H9 (cell line): ENCODE measurements at regions not wholly inside any gene's neighbourhood (a gene's known extent, or its start where the extent isn't known, plus 50 kb on each side); places are given as distances from the start of the nearest gene placed in this dataset.

Source experiments
- DNase-seq: peaks from one replicate; pipeline ENCODE4 v3.0.0-alpha.2; 2017
- H2AFZ ChIP-seq: one replicate; pipeline ENCODE4 v1.6.1; 2013; ENCODE audit warnings: mild to moderate bottlenecking, low read length, control low read depth, moderate library complexity
- H2AK5ac ChIP-seq: 2 replicates; pipeline ENCODE4 v1.6.1; 2013; ENCODE audit warnings: low read length, control low read depth, mixed read lengths; ENCODE audit not compliant: insufficient read length
- H2BK120ac ChIP-seq: one replicate; pipeline ENCODE4 v1.6.1; 2013; ENCODE audit warnings: low read depth, mild to moderate bottlenecking, low read length, control low read depth, inconsistent platforms; ENCODE audit not compliant: poor library complexity, severe bottlenecking
- H2BK12ac ChIP-seq: 2 replicates; pipeline ENCODE4 v1.6.1; 2013; ENCODE audit warnings: low read length, control low read depth, mixed read lengths, low read depth; ENCODE audit not compliant: insufficient read length
- H2BK15ac ChIP-seq: 2 replicates; pipeline ENCODE4 v1.6.1; 2013; ENCODE audit warnings: low read depth, low read length, control low read depth
- H2BK20ac ChIP-seq: one replicate; pipeline ENCODE4 v1.6.1; 2013; ENCODE audit warnings: low read depth, mild to moderate bottlenecking, low read length, control low read depth, inconsistent platforms; ENCODE audit not compliant: poor library complexity, severe bottlenecking
- H2BK5ac ChIP-seq: 2 replicates; pipeline ENCODE4 v1.6.1; 2013; ENCODE audit warnings: low read length, control low read depth, mixed read lengths; ENCODE audit not compliant: insufficient read length
- H3K14ac ChIP-seq: 2 replicates; pipeline ENCODE4 v1.6.1; 2013; ENCODE audit warnings: low read length, control low read depth; ENCODE audit not compliant: insufficient read depth
- H3K18ac ChIP-seq: 2 replicates; pipeline ENCODE4 v1.6.1; 2013; ENCODE audit warnings: low read depth, mild to moderate bottlenecking, mixed read lengths, low read length, control low read depth; ENCODE audit not compliant: insufficient read length
- H3K23ac ChIP-seq: 2 replicates; pipeline ENCODE4 v1.6.1; 2013; ENCODE audit warnings: low read length, control low read depth, mixed read lengths, low read depth; ENCODE audit not compliant: insufficient read length
- H3K23me2 ChIP-seq: 2 replicates; pipeline ENCODE4 v1.6.1; 2013; ENCODE audit warnings: low read depth, mild to moderate bottlenecking, mixed read lengths, low read length, control low read depth; ENCODE audit not compliant: insufficient read length, poor library complexity, severe bottlenecking
- H3K27ac ChIP-seq: 2 replicates; pipeline ENCODE4 v1.5.1; 2013; ENCODE audit warnings: low read length, control low read depth, mixed read lengths, low read depth; ENCODE audit not compliant: insufficient read length
- H3K27me3 ChIP-seq: 2 replicates; pipeline ENCODE4 v1.6.1; 2013; ENCODE audit warnings: low read length, control low read depth, inconsistent platforms; ENCODE audit not compliant: insufficient read depth
- H3K4ac ChIP-seq: 2 replicates; pipeline ENCODE4 v1.6.1; 2013; ENCODE audit warnings: low read depth, mild to moderate bottlenecking, control low read depth, inconsistent platforms, low read length, moderate library complexity
- H3K4me1 ChIP-seq: 2 replicates; pipeline ENCODE4 v1.6.1; 2013; ENCODE audit warnings: low read length, control low read depth, inconsistent platforms; ENCODE audit not compliant: insufficient read depth
- H3K4me2 ChIP-seq: 2 replicates; pipeline ENCODE4 v1.6.1; 2013; ENCODE audit warnings: low read length, control low read depth, mixed read lengths; ENCODE audit not compliant: insufficient read length, insufficient read depth
- H3K56ac ChIP-seq: 2 replicates; pipeline ENCODE4 v1.6.1; 2013; ENCODE audit warnings: low read depth, mild to moderate bottlenecking, mixed read lengths, low read length, control low read depth; ENCODE audit not compliant: insufficient read length
- H3K79me1 ChIP-seq: 2 replicates; pipeline ENCODE4 v1.6.1; 2013; ENCODE audit warnings: low read depth, mild to moderate bottlenecking, moderate library complexity, low read length, control low read depth, inconsistent platforms; ENCODE audit not compliant: insufficient read depth, poor library complexity, severe bottlenecking
- H3K79me2 ChIP-seq: 2 replicates; pipeline ENCODE4 v1.6.1; 2013; ENCODE audit warnings: low read length, control low read depth, inconsistent platforms; ENCODE audit not compliant: insufficient read depth
- H3K9ac ChIP-seq: 2 replicates; pipeline ENCODE4 v1.6.1; 2013; ENCODE audit warnings: low read length, control low read depth, mixed read lengths; ENCODE audit not compliant: insufficient read length; ENCODE audit errors: extremely low read depth
- H3K9me3 ChIP-seq: one replicate; pipeline ENCODE4 v1.6.1; 2013; ENCODE audit warnings: low read depth, low read length, inconsistent platforms; ENCODE audit not compliant: control insufficient read depth
- H3T11ph ChIP-seq: one replicate; pipeline ENCODE4 v1.6.1; 2013; ENCODE audit warnings: mild to moderate bottlenecking, low read length, control low read depth, inconsistent platforms
- H4K20me1 ChIP-seq: one replicate; pipeline ENCODE4 v1.6.1; 2013; ENCODE audit not compliant: control insufficient read depth, insufficient read length, insufficient read depth
- H4K5ac ChIP-seq: 2 replicates; pipeline ENCODE4 v1.6.1; 2013; ENCODE audit warnings: low read depth, mild to moderate bottlenecking, mixed read lengths, low read length, control low read depth; ENCODE audit not compliant: insufficient read length
- H4K8ac ChIP-seq: replicated peaks from 2 replicates; pipeline ENCODE4 v1.6.1; 2013; ENCODE audit warnings: low read length, control low read depth, mixed read lengths, low read depth; ENCODE audit not compliant: insufficient read length
- H4K91ac ChIP-seq: 2 replicates; pipeline ENCODE4 v1.6.1; 2013; ENCODE audit warnings: low read depth, mild to moderate bottlenecking, moderate library complexity, mixed read lengths, low read length, control low read depth; ENCODE audit not compliant: insufficient read length
- H3K27ac Mint-ChIP-seq, 3 experiments: 2 replicates in 2 of 3; 3 replicates in 1 of 3; pipeline ENCODE4 v1.8.0; 2020 to 2021; ENCODE audit warnings: mixed read lengths in 3 of 3, mild to moderate bottlenecking in 1 of 3, moderate library complexity in 1 of 3
- H3K27me3 Mint-ChIP-seq: 2 replicates; pipeline ENCODE4 v1.8.0; 2021; ENCODE audit warnings: low read depth, mild to moderate bottlenecking, moderate library complexity, mixed read lengths
- H3K36me3 Mint-ChIP-seq, 3 experiments: 2 replicates in 2 of 3; 3 replicates in 1 of 3; pipeline ENCODE4 v1.8.0; 2020 to 2021; ENCODE audit warnings: low read depth in 3 of 3, mixed read lengths in 3 of 3; ENCODE audit not compliant: insufficient read depth in 1 of 3
- H3K4me1 Mint-ChIP-seq, 2 experiments: 2 replicates each; pipeline ENCODE4 v1.8.0; 2020; ENCODE audit warnings: mixed read lengths in 2 of 2
- H3K4me3 Mint-ChIP-seq, 2 experiments: 2 replicates in 1 of 2; 3 replicates in 1 of 2; pipeline ENCODE4 v1.8.0; 2020 to 2021; ENCODE audit warnings: mild to moderate bottlenecking in 2 of 2, mixed read lengths in 2 of 2, moderate library complexity in 1 of 2
- H3K9me3 Mint-ChIP-seq, 2 experiments: 2 replicates in 1 of 2; 3 replicates in 1 of 2; pipeline ENCODE4 v1.8.0; 2020; ENCODE audit warnings: mild to moderate bottlenecking in 2 of 2, mixed read lengths in 2 of 2, moderate library complexity in 1 of 2
- WGBS: extraction: QIAGEN DNeasy Blood & Tissue Kit; methylation state at CpG from one replicate; pipeline ENCODE4 v1.1.7; 2013; ENCODE audit warnings: missing lambda C conversion rate, low lambda C conversion rate, mixed read lengths; ENCODE audit not compliant: insufficient read length; ENCODE audit errors: extremely low coverage; 5-methylcytosine and 5-hydroxymethylcytosine counted together
- TF ChIP-seq, protein P1 (sequence below): fragments of 200-600 bp; sonication (generic); conservative IDR thresholded peaks from 3 replicates; pipeline ENCODE4 v1.8.0; 2021; ENCODE audit warnings: antibody characterized with exemption, mild to moderate bottlenecking

DNA sequence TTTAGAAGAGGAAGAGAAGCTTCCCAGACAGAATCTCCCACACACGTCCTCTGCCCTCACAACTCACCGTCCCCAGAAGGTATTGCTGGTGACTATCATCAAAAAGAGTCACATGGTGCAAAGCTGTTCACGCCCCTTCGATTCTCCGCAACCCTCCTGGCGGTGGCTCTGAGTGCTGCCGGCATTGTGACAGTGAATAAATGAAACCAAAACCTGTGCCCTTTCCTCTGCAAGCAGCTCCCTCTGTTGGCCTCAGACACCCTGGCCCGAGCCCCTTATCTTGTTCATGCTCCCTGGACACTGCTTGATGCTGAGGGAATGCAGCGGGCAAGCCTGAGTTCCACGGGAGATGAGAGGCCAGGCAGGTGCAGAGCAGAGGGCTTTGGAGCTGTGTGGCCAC is 510.3 kb downstream of the NPHP4 start:
- Histone ChIP-seq H3K4me2 (no peak overlapping the region), H3K23ac (no peak overlapping the region), H3K56ac (no peak overlapping the region), H3K79me1 (no peaks in the 10 kb centered on the region), H3T11ph (no peak overlapping the region), H3K4ac (no peak overlapping the region), H4K20me1 (no peaks in the 10 kb centered on the region), H4K8ac (no peak overlapping the region), H2BK5ac (no peak overlapping the region), H2AFZ (no peak overlapping the region), H2BK15ac (no peak overlapping the region), H3K23me2 (no peaks in the 10 kb centered on the region), H3K79me2 (no peaks in the 10 kb centered on the region), H2BK120ac (no peak overlapping the region), H2BK12ac (no peak overlapping the region), H3K27ac (no peak overlapping the region), H4K91ac (no peak overlapping the region), H4K5ac (no peak overlapping the region), H3K18ac (no peak overlapping the region), H3K4me1 (no peaks in the 10 kb centered on the region), H3K14ac (no peak overlapping the region), H3K9ac (no peak overlapping the region), H2BK20ac (no peak overlapping the region), H3K9me3 (no peaks in the 10 kb centered on the region), H2AK5ac (no peak overlapping the region), H3K27me3 (no peaks in the 10 kb centered on the region)
- Mint-ChIP-seq H3K27ac (0 out of 7 replicates have a peak overlapping the region, but pooled peaks of 1 of the 3 experiments have one; percentile 69), H3K36me3 (no peaks in the 10 kb centered on the region), H3K9me3 (no peaks in the 10 kb centered on the region), H3K4me1 (peaks cover 7 to 14% of the 10 kb centered on the region in 2 experiments), H3K27me3 (peaks cover 54% of the 10 kb centered on the region), H3K4me3 (no peak overlapping the region; a peak in 2 of 5 replicates)
- TF ChIP-seq, protein P1, sequence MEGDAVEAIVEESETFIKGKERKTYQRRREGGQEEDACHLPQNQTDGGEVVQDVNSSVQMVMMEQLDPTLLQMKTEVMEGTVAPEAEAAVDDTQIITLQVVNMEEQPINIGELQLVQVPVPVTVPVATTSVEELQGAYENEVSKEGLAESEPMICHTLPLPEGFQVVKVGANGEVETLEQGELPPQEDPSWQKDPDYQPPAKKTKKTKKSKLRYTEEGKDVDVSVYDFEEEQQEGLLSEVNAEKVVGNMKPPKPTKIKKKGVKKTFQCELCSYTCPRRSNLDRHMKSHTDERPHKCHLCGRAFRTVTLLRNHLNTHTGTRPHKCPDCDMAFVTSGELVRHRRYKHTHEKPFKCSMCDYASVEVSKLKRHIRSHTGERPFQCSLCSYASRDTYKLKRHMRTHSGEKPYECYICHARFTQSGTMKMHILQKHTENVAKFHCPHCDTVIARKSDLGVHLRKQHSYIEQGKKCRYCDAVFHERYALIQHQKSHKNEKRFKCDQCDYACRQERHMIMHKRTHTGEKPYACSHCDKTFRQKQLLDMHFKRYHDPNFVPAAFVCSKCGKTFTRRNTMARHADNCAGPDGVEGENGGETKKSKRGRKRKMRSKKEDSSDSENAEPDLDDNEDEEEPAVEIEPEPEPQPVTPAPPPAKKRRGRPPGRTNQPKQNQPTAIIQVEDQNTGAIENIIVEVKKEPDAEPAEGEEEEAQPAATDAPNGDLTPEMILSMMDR = peak; percentile 81
- WGBS = no CpG with 5 or more reads among the region's 10 CpGs
- DNase-seq = peak; percentile 85
